Tibial nerve (tissue), 4 donors: ENCODE measurements at regions not wholly inside any gene's neighbourhood (a gene's known extent, or its start where the extent isn't known, plus 50 kb on each side); places are given as distances from the start of the nearest gene placed in this dataset.

ENCODE experiments used
- CTCF ChIP-seq, 5 experiments: fragments of 200-600 bp in 3 of 5; fragments of 450-650 bp in 2 of 5; sonication (generic) in 3 of 5; IDR thresholded peaks; one replicate each; pipeline ENCODE4 v1.5.1; 2016 to 2019; ENCODE audit warnings: antibody characterized with exemption in 5 of 5, mild to moderate bottlenecking in 3 of 5, moderate library complexity in 2 of 5
- EP300 ChIP-seq, 2 donors: sonication (generic); formaldehyde crosslinking; IDR thresholded peaks; one replicate each; pipeline ENCODE4 v1.6.1; 2017; ENCODE audit warnings: antibody characterized with exemption in 2 of 2, mild to moderate bottlenecking in 1 of 2
- POLR2A ChIP-seq, 2 donors: fragments of 450-650 bp; IDR thresholded peaks; one replicate each; pipeline ENCODE4 v1.6.1; 2017; ENCODE audit warnings: antibody characterized with exemption in 2 of 2, mild to moderate bottlenecking in 2 of 2, moderate library complexity in 2 of 2

DNA sequence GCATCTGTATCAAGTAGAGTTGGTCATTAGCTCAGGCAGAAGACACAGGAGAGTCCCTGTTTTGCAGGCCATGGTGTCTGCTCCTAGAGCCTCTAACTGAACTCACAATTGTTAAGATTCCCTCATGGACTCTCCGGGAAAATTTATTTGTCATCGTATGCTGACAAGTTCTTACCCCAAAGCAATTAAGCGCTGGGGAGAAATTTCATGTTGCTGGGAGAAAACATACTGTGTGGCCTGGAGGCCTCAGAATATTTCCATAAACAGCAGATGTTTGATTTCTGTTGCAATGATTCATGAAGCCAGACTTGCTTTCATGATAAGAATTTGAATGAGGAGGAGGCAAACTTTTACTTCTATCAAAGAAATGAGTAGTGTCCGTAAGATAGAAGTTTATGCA, 583.2 kb downstream of the GATA3 start:
- TF ChIP-seq POLR2A (IDR thresholded peaks at IDR 0.05) (no peak), CTCF (IDR thresholded peaks at IDR 0.05) (no peak), EP300 (IDR thresholded peaks at IDR 0.05) (no peak)
